ENCODE measurements at regions not wholly inside any gene's neighbourhood (a gene's known extent, or its start where the extent isn't known, plus 50 kb on each side); places are given as distances from the start of the nearest gene placed in this dataset.
"Not testable (repeated sequence)": the region's sequence is repeated elsewhere in the genome, so short reads cannot be mapped to it uniquely, and the experiment has no call there.

GRCh38 chr10:133015321-133015720 lies 72.4 kb upstream of the ADGRA1 start:
- Histone ChIP-seq H3K27me3 (ENCODE audit: control insufficient read depth, insufficient read depth, low read length) (no peaks in the 10 kb centered on the region), H3K36me3 (ENCODE audit: control insufficient read depth, insufficient read depth, low read length) (no peaks in the 10 kb centered on the region), H3K4me3 (ENCODE audit: low read depth, low read length) (no peak overlapping the region)
- TF ChIP-seq CTCF (IDR thresholded peaks at IDR 0.05; ENCODE audit: insufficient read depth, low read length, severe bottlenecking), result no peak
- DNase-seq (ENCODE audit: low read depth) (no peak), FAIRE-seq (no peak)

- FAIRE-seq, result no peak
- Histone ChIP-seq H3K4me3 (ENCODE audit: low read depth, low read length) (no peak overlapping the region), H3K27me3 (ENCODE audit: control insufficient read depth, insufficient read depth, low read length) (no peaks in the 10 kb centered on the region), H3K36me3 (ENCODE audit: control insufficient read depth, insufficient read depth, low read length) (no peaks in the 10 kb centered on the region)
- no peak for TF ChIP-seq CTCF (IDR thresholded peaks at IDR 0.05; ENCODE audit: insufficient read depth, low read length, severe bottlenecking)
- DNase-seq (ENCODE audit: low read depth), result no peak
These were observed 72.2 kb upstream of the CFAP46 start for GRCh38 chr10:133014416-133015210.

- H3K4me3 ChIP-seq (ENCODE audit: low read depth, low read length), result no peak overlapping the region
- DNase-seq (ENCODE audit: low read depth), result no peak
- H3K27me3 ChIP-seq (ENCODE audit: control insufficient read depth, insufficient read depth, low read length), result no peaks in the 10 kb centered on the region
- H3K36me3 ChIP-seq (ENCODE audit: control insufficient read depth, insufficient read depth, low read length), result no peaks in the 10 kb centered on the region
- no peak for TF ChIP-seq CTCF (IDR thresholded peaks at IDR 0.05; ENCODE audit: insufficient read depth, low read length, severe bottlenecking)
- no peak for FAIRE-seq
These were observed 71.1 kb upstream of the CFAP46 start for GRCh38 chr10:133013463-133013862.

- DNase-seq (ENCODE audit: low read depth) (no peak), FAIRE-seq (no peak)
These were observed 70.4 kb upstream of the CFAP46 start for GRCh38 chr10:133012573-133013359.

GRCh38 chr10:133011882-133012281 lies 69.5 kb upstream of the CFAP46 start:
- Histone ChIP-seq H3K4me3 (ENCODE audit: low read depth, low read length) (no peak overlapping the region), H3K27me3 (ENCODE audit: control insufficient read depth, insufficient read depth, low read length) (no peaks in the 10 kb centered on the region), H3K36me3 (ENCODE audit: control insufficient read depth, insufficient read depth, low read length) (no peaks in the 10 kb centered on the region)
- DNase-seq (ENCODE audit: low read depth) (no peak), FAIRE-seq (no peak)
- TF ChIP-seq CTCF (IDR thresholded peaks at IDR 0.05; ENCODE audit: insufficient read depth, low read length, severe bottlenecking), result no peak

More at GRCh38 chr10:133012573-133013359, 70.4 kb upstream of the CFAP46 start:
- Histone ChIP-seq H3K36me3 (ENCODE audit: control insufficient read depth, insufficient read depth, low read length) (no peaks in the 10 kb centered on the region), H3K4me3 (ENCODE audit: low read depth, low read length) (no peak overlapping the region), H3K27me3 (ENCODE audit: control insufficient read depth, insufficient read depth, low read length) (no peaks in the 10 kb centered on the region)
- TF ChIP-seq CTCF (IDR thresholded peaks at IDR 0.05; ENCODE audit: insufficient read depth, low read length, severe bottlenecking), result no peak

GRCh38 chr10:133011393-133011792 lies 69.0 kb upstream of the CFAP46 start:
- not testable (repeated sequence) for DNase-seq (ENCODE audit: low read depth); H3K27me3 ChIP-seq (ENCODE audit: control insufficient read depth, insufficient read depth, low read length); FAIRE-seq; H3K36me3 ChIP-seq (ENCODE audit: control insufficient read depth, insufficient read depth, low read length); H3K4me3 ChIP-seq (ENCODE audit: low read depth, low read length)

GRCh38 chr10:133010843-133011179 lies 68.4 kb upstream of the CFAP46 start:
- not testable (repeated sequence) for H3K4me3 ChIP-seq (ENCODE audit: low read depth, low read length); H3K36me3 ChIP-seq (ENCODE audit: control insufficient read depth, insufficient read depth, low read length); H3K27me3 ChIP-seq (ENCODE audit: control insufficient read depth, insufficient read depth, low read length); DNase-seq (ENCODE audit: low read depth)
- peak; percentile 100 for FAIRE-seq

Measured in bronchial epithelial cell (primary cell).